Large intestine (tissue), 3 donors: ENCODE measurements at regions not wholly inside any gene's neighbourhood (a gene's known extent, or its start where the extent isn't known, plus 50 kb on each side); places are given as distances from the start of the nearest gene placed in this dataset.

ENCODE experiments used
- DNase-seq, 2 donors: peaks; one replicate each; pipeline versions ENCODE4 v3.0.0 to v3.0.0-alpha.2; 2013
- H3K27ac ChIP-seq: one replicate; pipeline ENCODE4 v1.5.1; 2013; ENCODE audit warnings: low read length
- H3K27me3 ChIP-seq: 2 replicates; pipeline ENCODE4 v1.6.1; 2013; ENCODE audit warnings: low read length; ENCODE audit not compliant: control insufficient read depth, insufficient read depth
- H3K36me3 ChIP-seq: 2 replicates; pipeline ENCODE4 v1.6.1; 2013; ENCODE audit warnings: low read length; ENCODE audit not compliant: control insufficient read depth, insufficient read depth
- H3K4me1 ChIP-seq: one replicate; pipeline ENCODE4 v1.6.1; 2013; ENCODE audit warnings: low read length; ENCODE audit not compliant: control insufficient read depth, insufficient read depth
- H3K4me3 ChIP-seq: one replicate; pipeline ENCODE4 v1.5.1; 2013; ENCODE audit warnings: low read length
- H3K9me3 ChIP-seq: one replicate; pipeline ENCODE4 v1.6.1; 2013; ENCODE audit warnings: mild to moderate bottlenecking, low read depth, low read length, moderate library complexity; ENCODE audit not compliant: control insufficient read depth
- WGBS: methylation state at CpG from one replicate; pipeline ENCODE4 v1.1.5; 2013; ENCODE audit warnings: low lambda C conversion rate; ENCODE audit not compliant: insufficient coverage; 5-methylcytosine and 5-hydroxymethylcytosine counted together

DNA sequence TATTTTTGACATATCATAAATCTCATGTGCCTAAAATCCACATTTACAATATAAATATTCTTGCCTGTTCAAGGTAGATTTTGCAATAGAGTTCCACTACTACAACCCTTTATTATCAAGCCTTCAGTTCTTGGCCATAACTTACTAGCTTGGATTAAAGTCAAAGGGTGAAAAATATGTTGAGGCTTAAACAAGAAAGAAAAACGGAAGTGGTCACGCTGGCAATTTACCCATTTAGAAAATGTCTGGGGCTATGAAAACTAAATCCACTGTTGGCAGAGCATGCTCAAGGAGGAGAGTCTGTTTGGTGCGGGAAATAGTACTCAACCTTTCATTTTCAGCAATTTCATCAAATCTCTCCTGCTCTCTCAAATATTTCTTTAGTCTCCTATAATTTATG is 209.8 kb upstream of the RHOBTB1 start:
- no peaks in the 10 kb centered on the region for H3K27me3 ChIP-seq
- no peaks in the 10 kb centered on the region for H3K9me3 ChIP-seq
- no peak overlapping the region for H3K4me3 ChIP-seq
- no CpG with 5 or more reads among the region's 3 CpGs for WGBS
- no peak overlapping the region for H3K27ac ChIP-seq
- no peak for DNase-seq
- no peaks in the 10 kb centered on the region for H3K36me3 ChIP-seq
- no peaks in the 10 kb centered on the region for H3K4me1 ChIP-seq

- no peak for DNase-seq
- Histone ChIP-seq H3K27me3 (no peaks in the 10 kb centered on the region), H3K4me1 (no peaks in the 10 kb centered on the region), H3K27ac (no peak overlapping the region), H3K4me3 (no peak overlapping the region), H3K36me3 (no peaks in the 10 kb centered on the region), H3K9me3 (no peaks in the 10 kb centered on the region)
- 100% methylated on average over 1 of the region's 1 CpG for WGBS
Measured at GRCh38 chr10:61151059-61151458, 207.1 kb upstream of the RHOBTB1 start.

GRCh38 chr10:61148451-61148850 is 204.5 kb upstream of the RHOBTB1 start:
- DNase-seq, result no peak
- no peaks in the 10 kb centered on the region for H3K4me1 ChIP-seq
- no peak overlapping the region for H3K27ac ChIP-seq
- H3K36me3 ChIP-seq, result no peaks in the 10 kb centered on the region
- peaks cover under 1% of the 10 kb centered on the region for H3K9me3 ChIP-seq
- H3K4me3 ChIP-seq, result no peak overlapping the region
- no peaks in the 10 kb centered on the region for H3K27me3 ChIP-seq

DNA sequence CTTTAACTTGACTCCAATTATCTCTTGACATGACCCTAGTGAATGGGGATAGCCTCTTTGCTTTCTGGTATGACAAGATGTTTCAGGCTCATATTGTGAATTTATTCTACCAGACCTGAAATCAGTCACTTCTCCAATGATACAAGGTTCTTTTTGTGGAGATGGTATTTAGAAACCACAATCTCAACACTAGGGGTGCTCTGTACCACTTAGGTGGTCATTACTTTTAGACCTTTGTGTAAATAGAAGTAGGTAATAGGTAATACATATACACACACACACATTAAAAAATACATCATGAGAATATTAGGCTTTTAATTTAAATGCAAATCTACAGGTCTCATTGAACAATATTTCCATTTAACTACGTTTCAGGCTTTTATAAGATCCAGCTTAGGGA is 199.0 kb upstream of the RHOBTB1 start:
- H3K36me3 ChIP-seq, result no peaks in the 10 kb centered on the region
- no peak overlapping the region for H3K4me3 ChIP-seq
- H3K27me3 ChIP-seq, result no peaks in the 10 kb centered on the region
- H3K27ac ChIP-seq, result no peak overlapping the region
- WGBS, result no CpG with 5 or more reads among the region's 1 CpG
- peaks cover 5% of the 10 kb centered on the region for H3K9me3 ChIP-seq
- DNase-seq, result no peak
- H3K4me1 ChIP-seq, result no peaks in the 10 kb centered on the region

- no CpG with 5 or more reads among the region's 7 CpGs for WGBS
- H3K36me3 ChIP-seq, result no peaks in the 10 kb centered on the region
- no peak overlapping the region for H3K27ac ChIP-seq
- H3K27me3 ChIP-seq, result no peaks in the 10 kb centered on the region
- H3K4me1 ChIP-seq, result no peaks in the 10 kb centered on the region
- peak; percentile 46 to 47 for DNase-seq
- peaks cover 5% of the 10 kb centered on the region for H3K9me3 ChIP-seq
- no peak overlapping the region for H3K4me3 ChIP-seq
Measured at GRCh38 chr10:61140765-61141392, 196.9 kb upstream of the RHOBTB1 start.

DNA sequence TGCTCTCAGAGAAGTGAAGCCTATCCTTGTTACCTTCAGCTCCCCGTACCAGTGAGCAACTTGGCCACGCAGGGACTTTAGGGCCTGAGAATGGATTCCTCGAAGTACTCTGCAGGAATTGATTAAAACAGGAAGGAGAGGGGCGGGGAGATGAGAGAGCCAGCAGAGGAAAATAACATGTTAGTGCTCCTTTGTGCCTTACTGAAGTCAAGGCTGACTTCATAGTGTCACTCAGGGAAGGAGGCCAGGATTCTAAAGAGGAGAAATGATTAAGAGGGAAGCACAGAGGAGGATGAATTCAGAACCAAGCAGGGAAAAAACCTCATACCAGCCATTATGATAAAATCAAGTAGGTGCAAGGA is 195.6 kb upstream of the RHOBTB1 start:
- Histone ChIP-seq H3K27ac (no peak overlapping the region), H3K4me3 (no peak overlapping the region), H3K9me3 (peaks cover 5% of the 10 kb centered on the region), H3K4me1 (no peaks in the 10 kb centered on the region), H3K36me3 (no peaks in the 10 kb centered on the region), H3K27me3 (no peaks in the 10 kb centered on the region)
- no peak for DNase-seq
- 80% methylated on average over 2 of the region's 4 CpGs for WGBS

DNA sequence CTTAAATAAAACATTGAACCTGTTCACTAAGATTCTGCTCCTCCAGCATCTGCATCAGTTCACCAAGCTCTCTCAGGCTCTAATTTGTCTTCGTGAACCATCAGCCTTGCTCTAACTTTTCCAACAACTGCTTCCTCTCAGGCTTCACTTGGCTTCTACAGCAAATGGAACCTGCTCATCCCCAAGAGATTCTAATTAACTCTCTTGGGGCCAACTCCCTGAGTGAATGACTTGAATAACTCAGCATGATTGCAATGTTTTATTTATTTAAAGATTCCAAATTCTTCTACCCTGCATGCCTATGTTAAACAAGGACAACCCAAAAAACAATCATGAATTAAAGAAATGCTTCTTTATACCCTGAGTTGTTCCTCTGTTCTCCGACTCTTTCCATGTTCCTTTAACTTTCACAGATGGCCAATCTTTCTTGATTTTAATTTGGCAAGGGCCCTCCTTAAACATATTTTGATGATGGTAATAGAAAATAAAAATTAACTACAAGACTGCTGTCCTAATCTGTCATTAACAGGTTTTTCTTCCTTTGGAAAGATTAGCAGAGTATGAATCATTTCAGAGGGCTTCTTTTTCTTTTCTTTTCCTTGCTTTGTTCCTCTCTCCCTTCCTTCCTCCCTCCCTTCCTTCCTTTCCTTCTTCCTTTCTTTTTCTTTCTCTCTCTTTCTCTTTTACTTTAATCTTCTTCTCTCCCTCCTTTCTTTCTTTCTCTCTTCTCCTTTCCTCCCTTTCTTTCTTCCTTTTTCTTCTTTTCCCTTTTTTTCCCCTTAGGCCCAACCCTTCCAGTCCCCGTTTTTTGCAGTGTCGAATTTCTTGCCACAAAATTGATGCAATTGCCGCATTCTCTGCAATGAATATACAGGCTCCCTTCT is 195.0 kb upstream of the RHOBTB1 start:
- Histone ChIP-seq H3K27ac (no peak overlapping the region), H3K4me1 (no peaks in the 10 kb centered on the region), H3K4me3 (no peak overlapping the region), H3K9me3 (peaks cover 5% of the 10 kb centered on the region), H3K36me3 (no peaks in the 10 kb centered on the region), H3K27me3 (no peaks in the 10 kb centered on the region)
- DNase-seq, result no peak
- 100% methylated on average over 2 of the region's 5 CpGs for WGBS

DNA sequence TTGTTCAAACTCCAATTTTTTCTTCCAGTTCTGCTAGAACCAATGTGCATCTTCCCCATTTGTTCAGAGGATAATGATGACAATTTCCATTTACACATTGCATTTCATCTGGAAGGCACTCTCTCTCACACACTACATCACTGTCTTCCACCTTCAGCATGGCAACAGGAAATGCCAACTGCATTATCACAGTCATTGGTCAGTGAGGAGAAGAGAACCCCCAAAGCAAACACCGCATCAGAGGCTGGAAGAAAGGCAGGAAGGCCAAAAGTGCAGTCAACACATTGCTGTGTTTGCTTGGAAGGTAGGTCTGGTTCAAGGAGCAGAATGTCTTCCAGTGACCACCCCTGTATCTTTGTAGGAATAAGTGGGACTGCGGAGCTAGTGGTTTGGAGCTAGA is 192.2 kb upstream of the RHOBTB1 start:
- Histone ChIP-seq H3K27ac (no peak overlapping the region), H3K4me3 (no peak overlapping the region), H3K36me3 (no peaks in the 10 kb centered on the region), H3K4me1 (no peaks in the 10 kb centered on the region), H3K27me3 (no peaks in the 10 kb centered on the region), H3K9me3 (no peaks in the 10 kb centered on the region)
- no peak for DNase-seq
- WGBS, result no CpG with 5 or more reads among the region's 2 CpGs

DNA sequence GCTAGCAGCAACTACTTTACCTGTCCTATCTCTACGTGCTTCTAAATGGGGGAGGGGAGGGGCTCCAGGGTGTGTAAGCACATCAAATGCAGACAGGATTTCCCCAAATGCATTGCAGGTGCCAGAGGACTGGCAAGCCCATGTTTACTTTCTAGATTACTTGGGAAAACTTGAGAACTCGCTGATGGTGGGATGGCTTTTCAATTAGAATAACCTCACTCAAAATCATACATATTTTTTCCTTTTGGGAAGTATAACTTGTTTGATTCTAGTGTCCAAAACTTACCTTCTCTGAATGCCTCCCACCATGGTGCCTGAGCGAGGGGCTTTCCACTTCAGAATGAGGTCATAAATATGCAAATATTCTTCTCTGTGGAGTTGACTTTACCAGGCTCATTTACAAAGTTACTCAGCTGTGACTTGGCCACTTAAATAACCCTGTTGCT is 191.3 kb upstream of the RHOBTB1 start:
- Histone ChIP-seq H3K4me1 (no peaks in the 10 kb centered on the region), H3K4me3 (no peak overlapping the region), H3K27ac (no peak overlapping the region), H3K27me3 (no peaks in the 10 kb centered on the region), H3K9me3 (no peaks in the 10 kb centered on the region), H3K36me3 (no peaks in the 10 kb centered on the region)
- 17% methylated on average over 1 of the region's 3 CpGs for WGBS
- no peak for DNase-seq

GRCh38 chr10:61130366-61130765 is 186.4 kb upstream of the RHOBTB1 start:
- no peak overlapping the region for H3K4me3 ChIP-seq
- WGBS, result 60% methylated on average over 1 of the region's 1 CpG
- no peaks in the 10 kb centered on the region for H3K27me3 ChIP-seq
- H3K27ac ChIP-seq, result no peak overlapping the region
- no peaks in the 10 kb centered on the region for H3K4me1 ChIP-seq
- DNase-seq, result no peak
- no peaks in the 10 kb centered on the region for H3K9me3 ChIP-seq
- no peaks in the 10 kb centered on the region for H3K36me3 ChIP-seq

DNA sequence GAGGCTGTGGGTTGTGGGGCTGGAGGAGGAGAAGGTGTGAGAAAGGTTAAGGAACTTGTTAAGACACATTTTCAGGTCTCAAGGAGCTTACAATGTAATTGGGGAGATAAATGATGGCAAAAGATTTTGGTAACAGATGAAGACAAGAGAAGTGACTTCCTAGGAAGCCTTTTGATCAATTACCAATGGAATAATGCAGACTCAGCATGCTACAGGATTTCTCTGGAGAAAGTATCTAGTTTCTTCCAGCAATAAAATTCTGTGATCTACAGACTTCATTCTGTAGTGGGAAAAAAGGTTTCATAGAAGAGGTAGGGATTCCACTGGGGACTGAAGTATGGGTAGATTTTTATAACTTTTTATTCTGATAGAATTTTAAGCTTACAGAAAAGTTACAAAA is 184.2 kb upstream of the RHOBTB1 start:
- H3K27me3 ChIP-seq, result no peaks in the 10 kb centered on the region

More for the DNA sequence above, 184.2 kb upstream of the RHOBTB1 start:
- Histone ChIP-seq H3K4me1 (no peaks in the 10 kb centered on the region), H3K9me3 (no peaks in the 10 kb centered on the region), H3K4me3 (no peak overlapping the region), H3K27ac (no peak overlapping the region), H3K36me3 (no peaks in the 10 kb centered on the region)
- DNase-seq, result no peak
